HCT116 (cell line): ENCODE measurements at regions not wholly inside any gene's neighbourhood (a gene's known extent, or its start where the extent isn't known, plus 50 kb on each side); places are given as distances from the start of the nearest gene placed in this dataset.

Experiments
- ATAC-seq: fragments of 200-7000 bp; cut with Tn5 transposase; 2 replicates; pipeline ENCODE4 v1.9.1; 2020; ENCODE audit warnings: mild to moderate bottlenecking, moderate library complexity
- BruUV-seq: library from RNA; stranded (reverse); fragments of 400-500 nt; replicated peaks from 2 replicates; lab custom pipeline; 2021; lab: Mats Ljungman, UMichigan
- CTCF ChIA-PET: fragments of 300-600 bp; sonication (Branson Sonifier 250); formaldehyde crosslinking; loops from one replicate; lab custom pipeline; 2021; ENCODE audit warnings: antibody characterized with exemption; lab: Charles Lee
- POLR2A ChIA-PET: fragments of 300-600, 350-600 bp; sonication (Branson Sonifier 250); formaldehyde crosslinking; loops from one replicate; lab custom pipeline; 2021; ENCODE audit warnings: antibody characterized with exemption; lab: Charles Lee
- RAD21 ChIA-PET, 2 experiments: fragments of 300-600 bp; sonication (Branson Sonifier 250); formaldehyde crosslinking; loops; one replicate each; lab custom pipeline; 2023; ENCODE audit warnings: low total read pairs in 2 of 2; ENCODE audit not compliant: uncharacterized antibody in 2 of 2, unreplicated experiment in 2 of 2, low non-redundant PET in 1 of 2; lab: Charles Lee
- DNase-seq: peaks from one replicate; pipeline ENCODE4 v3.0.0-alpha.2; 2010; ENCODE audit warnings: low read depth, low spot score
- H2AFZ ChIP-seq: fragments of 200-600 bp; shearing (Covaris generic), sonication (generic); 2 replicates; pipeline ENCODE4 v1.6.1; 2017; ENCODE audit warnings: low read depth, mixed run types, mixed read lengths, antibody characterized with exemption, low read length; ENCODE audit not compliant: poor library complexity, severe bottlenecking
- H3K27ac ChIP-seq: 2 replicates; pipeline ENCODE4 v1.5.1; 2012; ENCODE audit warnings: low read depth, low read length
- H3K27me3 ChIP-seq: fragments of 200-600 bp; sonication (generic); 2 replicates; pipeline ENCODE4 v1.6.1; 2016; ENCODE audit warnings: mixed run types, low read length, mixed read lengths; ENCODE audit not compliant: insufficient read depth
- H3K36me3 ChIP-seq, 2 experiments: fragments of 200-500 bp in 1 of 2; fragments of 200-600 bp in 1 of 2; sonication (Bioruptor generic) in 1 of 2; sonication (generic) in 1 of 2; 2 replicates each; pipeline versions ENCODE4 v1.5.1 to v1.6.1; 2014 to 2016; ENCODE audit warnings: low read length in 2 of 2, inconsistent platforms in 1 of 2, mixed read lengths in 1 of 2, mixed run types in 1 of 2; ENCODE audit not compliant: insufficient read depth in 2 of 2, control insufficient read depth in 1 of 2
- H3K4me1 ChIP-seq, 2 experiments: fragments of 200-600 bp in 1 of 2; sonication (generic) in 1 of 2; 2 replicates each; pipeline versions ENCODE4 v1.5.1 to v1.6.1; 2012 to 2017; ENCODE audit warnings: low read length in 2 of 2, inconsistent platforms in 1 of 2, mild to moderate bottlenecking in 1 of 2, mixed read lengths in 1 of 2, mixed run types in 1 of 2, moderate library complexity in 1 of 2; ENCODE audit not compliant: insufficient read depth in 2 of 2, control insufficient read depth in 1 of 2
- H3K4me2 ChIP-seq: fragments of 200-600 bp; sonication (generic); 2 replicates; pipeline ENCODE4 v1.6.1; 2017; ENCODE audit warnings: mixed run types, low read length, mixed read lengths
- H3K4me3 ChIP-seq, 2 experiments: fragments of 200-600 bp in 1 of 2; sonication (generic) in 1 of 2; replicated peaks in 1 of 2; 2 replicates each; pipeline ENCODE4 v1.5.1; 2011 to 2016; ENCODE audit warnings: low read length in 2 of 2, control low read depth in 1 of 2, low read depth in 1 of 2, mild to moderate bottlenecking in 1 of 2, mixed read lengths in 1 of 2, mixed run types in 1 of 2
- H3K79me2 ChIP-seq: fragments of 200-600 bp; sonication (generic); 2 replicates; pipeline ENCODE4 v1.6.1; 2017; ENCODE audit warnings: mild to moderate bottlenecking, mixed run types, low read length, moderate library complexity, mixed read lengths; ENCODE audit not compliant: insufficient read depth
- H3K9ac ChIP-seq: fragments of 200-600 bp; sonication (generic); 2 replicates; pipeline ENCODE4 v1.6.1; 2016; ENCODE audit warnings: low read length, mixed read lengths
- H3K9me2 ChIP-seq: fragments of 200-600 bp; sonication (generic), shearing (Covaris generic); 2 replicates; pipeline ENCODE4 v1.6.1; 2017; ENCODE audit warnings: mixed run types, mild to moderate bottlenecking, moderate library complexity; ENCODE audit not compliant: insufficient read depth
- H3K9me3 ChIP-seq, 2 experiments: fragments of 200-500 bp in 1 of 2; fragments of 200-600 bp in 1 of 2; sonication (Bioruptor generic) in 1 of 2; sonication (generic) in 1 of 2; 2 replicates each; pipeline ENCODE4 v1.6.1; 2014 to 2017; ENCODE audit warnings: low read length in 2 of 2, mixed read lengths in 2 of 2, inconsistent platforms in 1 of 2, low read depth in 1 of 2, mild to moderate bottlenecking in 1 of 2, mixed run types in 1 of 2, moderate library complexity in 1 of 2; ENCODE audit not compliant: control insufficient read depth in 1 of 2, insufficient read depth in 1 of 2
- H4K20me1 ChIP-seq: fragments of 200-600 bp; sonication (generic), shearing (Covaris generic); 2 replicates; pipeline ENCODE4 v1.6.1; 2017; ENCODE audit warnings: mixed run types, mild to moderate bottlenecking, moderate library complexity; ENCODE audit not compliant: insufficient read depth
- CBX3 ChIP-seq: IDR thresholded peaks from 2 replicates; pipeline ENCODE4 v1.6.1; 2012; ENCODE audit warnings: low read depth
- CEBPB ChIP-seq: IDR thresholded peaks from 2 replicates; pipeline ENCODE4 v1.6.1; 2012; ENCODE audit warnings: low read depth
- ELF1 ChIP-seq: IDR thresholded peaks from 2 replicates; pipeline ENCODE4 v1.6.1; 2012; ENCODE audit warnings: low read depth, borderline replicate concordance
- EZH2 ChIP-seq: fragments of 200-600 bp; sonication (generic); IDR thresholded peaks from 2 replicates; pipeline ENCODE4 v1.6.1; 2017; ENCODE audit warnings: antibody characterized with exemption, mixed run types
- EZH2phosphoT487 ChIP-seq: fragments of 200-600 bp; IDR thresholded peaks from 2 replicates; pipeline ENCODE4 v1.6.1; 2018; ENCODE audit warnings: antibody characterized with exemption, borderline replicate concordance
- FOSL1 ChIP-seq: IDR thresholded peaks from 2 replicates; pipeline ENCODE4 v1.6.1; 2012; ENCODE audit warnings: low read depth
- JUND ChIP-seq: IDR thresholded peaks from 2 replicates; pipeline ENCODE4 v1.6.1; 2012
- POLR2A ChIP-seq: IDR thresholded peaks from 2 replicates; pipeline ENCODE4 v1.7.0; 2011; ENCODE audit warnings: borderline replicate concordance; ENCODE audit not compliant: insufficient read depth, insufficient read length; ENCODE audit errors: extremely low read depth
- POLR2AphosphoS5 ChIP-seq: IDR thresholded peaks from 2 replicates; pipeline ENCODE4 v1.6.1; 2011; ENCODE audit warnings: mild to moderate bottlenecking, low read depth, low read length, moderate library complexity
- RAD21 ChIP-seq: IDR thresholded peaks from 2 replicates; pipeline ENCODE4 v1.6.1; 2012; ENCODE audit warnings: low read depth, mild to moderate bottlenecking
- SIN3A ChIP-seq: IDR thresholded peaks from 2 replicates; pipeline ENCODE4 v1.6.1; 2012; ENCODE audit warnings: low read depth
- SRF ChIP-seq: IDR thresholded peaks from 2 replicates; pipeline ENCODE4 v1.6.1; 2012; ENCODE audit warnings: low read depth
- TCF7L2 ChIP-seq: IDR thresholded peaks from 2 replicates; pipeline ENCODE4 v1.7.0; 2011; ENCODE audit warnings: borderline replicate concordance, inconsistent platforms; ENCODE audit not compliant: insufficient read depth, insufficient read length; ENCODE audit errors: extremely low read depth
- YY1 ChIP-seq: IDR thresholded peaks from 2 replicates; pipeline ENCODE4 v1.6.1; 2011; ENCODE audit warnings: low read length, low read depth, moderate library complexity, mild to moderate bottlenecking; ENCODE audit not compliant: insufficient replicate concordance; ENCODE audit errors: extremely low read depth
- ZFX ChIP-seq: fragments of 450-650 bp; IDR thresholded peaks from 2 replicates; pipeline ENCODE4 v1.6.1; 2017
- ZNF274 ChIP-seq: fragments of 200-500 bp; sonication (Bioruptor generic); IDR thresholded peaks from 2 replicates; pipeline ENCODE4 v1.6.1; 2014; ENCODE audit warnings: mild to moderate bottlenecking, low read depth, low read length, inconsistent platforms
- intact Hi-C: fragments of 100-400 bp; cut with micrococcal nuclease; formaldehyde crosslinking; loops from 2 replicates; pipeline ENCODE4 v1.10.0; 2022
- TF ChIP-seq, protein P1 (sequence below), 3 experiments: fragments of 200-600 bp in 1 of 3; sonication (generic) in 1 of 3; IDR thresholded peaks in 2 of 3; conservative IDR thresholded peaks in 1 of 3; 2 replicates each; pipeline ENCODE4 v1.5.1; 2012 to 2017; ENCODE audit warnings: low read depth in 2 of 3, low read length in 2 of 3, antibody characterized with exemption in 1 of 3, borderline replicate concordance in 1 of 3, control low read depth in 1 of 3, mild to moderate bottlenecking in 1 of 3, mixed read lengths in 1 of 3, mixed run types in 1 of 3, moderate library complexity in 1 of 3; ENCODE audit not compliant: insufficient read depth in 1 of 3
- TF ChIP-seq, protein P2 (sequence below): IDR thresholded peaks from 2 replicates; pipeline ENCODE4 v1.6.1; 2012
- TF ChIP-seq, protein P3 (sequence below): IDR thresholded peaks from 2 replicates; pipeline ENCODE4 v1.6.1; 2012

DNA sequence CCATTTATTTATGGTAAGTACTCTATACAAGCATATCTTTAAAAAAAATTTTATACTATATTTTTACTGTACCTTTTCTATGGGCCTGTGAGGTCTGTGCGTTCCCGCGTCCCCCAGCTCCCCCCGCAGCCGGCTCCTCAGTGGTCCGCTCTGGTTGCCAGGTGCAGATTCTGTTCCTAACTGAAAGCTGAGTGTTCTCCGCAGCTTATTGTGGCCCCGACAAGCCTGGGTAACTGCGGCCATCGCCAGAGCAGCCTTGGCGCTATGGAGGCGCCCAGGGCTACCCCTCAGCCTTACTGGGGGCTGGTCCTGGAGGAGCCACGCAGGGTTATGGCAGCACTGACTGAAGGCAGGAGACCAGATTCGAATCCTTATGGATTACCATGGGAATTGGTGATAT is 896.8 kb downstream of the PCDH17 start:
- Histone ChIP-seq H3K79me2 (no peaks in the 10 kb centered on the region), H3K4me2 (no peak overlapping the region), H3K4me1 (no peaks in the 10 kb centered on the region), H3K27ac (no peak overlapping the region), H3K36me3 (no peaks in the 10 kb centered on the region), H3K9me3 (peaks cover 0 to 3% of the 10 kb centered on the region in 2 experiments; a peak in 1 of 4 replicates), H3K4me3 (no peak overlapping the region), H3K9ac (no peak overlapping the region), H2AFZ (no peak overlapping the region), H4K20me1 (no peaks in the 10 kb centered on the region), H3K9me2 (no peaks in the 10 kb centered on the region), H3K27me3 (no peaks in the 10 kb centered on the region)
- no peak for ATAC-seq
- ChIA-PET POLR2A (no interaction called here), CTCF (no interaction called here), RAD21 (no interaction called here)
- no peak for DNase-seq
- intact Hi-C loops: no loop called here
- no TSS peak for BruUV-seq
- TF ChIP-seq, protein P1, sequence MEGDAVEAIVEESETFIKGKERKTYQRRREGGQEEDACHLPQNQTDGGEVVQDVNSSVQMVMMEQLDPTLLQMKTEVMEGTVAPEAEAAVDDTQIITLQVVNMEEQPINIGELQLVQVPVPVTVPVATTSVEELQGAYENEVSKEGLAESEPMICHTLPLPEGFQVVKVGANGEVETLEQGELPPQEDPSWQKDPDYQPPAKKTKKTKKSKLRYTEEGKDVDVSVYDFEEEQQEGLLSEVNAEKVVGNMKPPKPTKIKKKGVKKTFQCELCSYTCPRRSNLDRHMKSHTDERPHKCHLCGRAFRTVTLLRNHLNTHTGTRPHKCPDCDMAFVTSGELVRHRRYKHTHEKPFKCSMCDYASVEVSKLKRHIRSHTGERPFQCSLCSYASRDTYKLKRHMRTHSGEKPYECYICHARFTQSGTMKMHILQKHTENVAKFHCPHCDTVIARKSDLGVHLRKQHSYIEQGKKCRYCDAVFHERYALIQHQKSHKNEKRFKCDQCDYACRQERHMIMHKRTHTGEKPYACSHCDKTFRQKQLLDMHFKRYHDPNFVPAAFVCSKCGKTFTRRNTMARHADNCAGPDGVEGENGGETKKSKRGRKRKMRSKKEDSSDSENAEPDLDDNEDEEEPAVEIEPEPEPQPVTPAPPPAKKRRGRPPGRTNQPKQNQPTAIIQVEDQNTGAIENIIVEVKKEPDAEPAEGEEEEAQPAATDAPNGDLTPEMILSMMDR (IDR thresholded peaks at IDR 0.05 in 2 of 3, conservative IDR thresholded peaks at IDR 0.05 in 1 of 3; ENCODE audit: borderline replicate concordance in 1 of 3, insufficient read depth in 1 of 3, low read depth in 2 of 3, low read length in 2 of 3): no peak
- TF ChIP-seq ZNF274 (no peak), CEBPB (no peak), POLR2A (no peak), YY1 (no peak), FOSL1 (no peak)
- TF ChIP-seq, protein P2, sequence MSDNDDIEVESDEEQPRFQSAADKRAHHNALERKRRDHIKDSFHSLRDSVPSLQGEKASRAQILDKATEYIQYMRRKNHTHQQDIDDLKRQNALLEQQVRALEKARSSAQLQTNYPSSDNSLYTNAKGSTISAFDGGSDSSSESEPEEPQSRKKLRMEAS: no peak

DNA sequence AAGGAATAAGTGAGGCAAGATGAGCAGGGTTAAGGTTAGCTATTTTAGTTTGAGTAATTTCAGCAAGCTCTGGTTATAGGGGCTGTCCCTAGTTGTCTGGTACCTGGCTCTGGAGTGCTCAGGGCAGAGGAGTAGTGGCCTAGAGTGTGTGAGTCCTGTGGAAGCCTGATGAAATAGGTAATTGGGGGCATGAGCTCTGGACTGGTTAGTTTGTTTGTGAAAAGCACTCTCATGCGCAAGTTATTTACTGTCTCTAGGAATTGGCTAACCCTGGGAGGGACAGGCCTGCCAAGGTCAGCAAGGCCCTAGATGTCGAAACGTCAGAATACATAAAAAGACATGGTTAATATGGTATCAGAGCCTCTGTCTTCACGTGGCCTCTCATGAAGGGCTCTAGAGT is 900.1 kb downstream of the PCDH17 start:
- H3K4me1 ChIP-seq: no peaks in the 10 kb centered on the region
- H2AFZ ChIP-seq: no peak overlapping the region
- DNase-seq: no peak
- BruUV-seq: no TSS peak
- no peaks in the 10 kb centered on the region for H3K9me2 ChIP-seq
- ChIA-PET CTCF (no interaction called here), RAD21 (no interaction called here), POLR2A (no interaction called here)
- H4K20me1 ChIP-seq: no peaks in the 10 kb centered on the region
- H3K4me3 ChIP-seq: no peak overlapping the region
- no peak overlapping the region for H3K9ac ChIP-seq
- H3K36me3 ChIP-seq: no peaks in the 10 kb centered on the region
- no peak overlapping the region for H3K27ac ChIP-seq
- no peaks in the 10 kb centered on the region for H3K27me3 ChIP-seq
- ATAC-seq: no peak
- H3K79me2 ChIP-seq: no peaks in the 10 kb centered on the region
- H3K4me2 ChIP-seq: no peak overlapping the region
- peaks cover 0 to 3% of the 10 kb centered on the region in 2 experiments; a peak in 1 of 4 replicates for H3K9me3 ChIP-seq
- intact Hi-C loops: no loop called here
- TF ChIP-seq, protein P3, sequence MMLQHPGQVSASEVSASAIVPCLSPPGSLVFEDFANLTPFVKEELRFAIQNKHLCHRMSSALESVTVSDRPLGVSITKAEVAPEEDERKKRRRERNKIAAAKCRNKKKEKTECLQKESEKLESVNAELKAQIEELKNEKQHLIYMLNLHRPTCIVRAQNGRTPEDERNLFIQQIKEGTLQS: no peak
- TF ChIP-seq SRF: no peak
- no peak for TF ChIP-seq CEBPB
- TF ChIP-seq ZFX: no peak
- no peak for TF ChIP-seq JUND
- TF ChIP-seq EZH2phosphoT487: no peak
- no peak for TF ChIP-seq TCF7L2
- no peak for TF ChIP-seq SIN3A
- no peak for TF ChIP-seq POLR2AphosphoS5
- no peak for TF ChIP-seq EZH2
- TF ChIP-seq RAD21: no peak
- TF ChIP-seq, protein P1 (IDR thresholded peaks at IDR 0.05 in 2 of 3, conservative IDR thresholded peaks at IDR 0.05 in 1 of 3; ENCODE audit: borderline replicate concordance in 1 of 3, insufficient read depth in 1 of 3, low read depth in 2 of 3, low read length in 2 of 3): no peak
- TF ChIP-seq ELF1: no peak
- TF ChIP-seq CBX3: no peak
